Adrenal gland (tissue), 5 donors: ENCODE measurements at regions not wholly inside any gene's neighbourhood (a gene's known extent, or its start where the extent isn't known, plus 50 kb on each side); places are given as distances from the start of the nearest gene placed in this dataset.

Source experiments
- POLR2A ChIP-seq, 2 donors: fragments of 450-650 bp; IDR thresholded peaks; one replicate each; pipeline ENCODE4 v1.6.1; 2017; ENCODE audit warnings: antibody characterized with exemption in 2 of 2, mild to moderate bottlenecking in 2 of 2, moderate library complexity in 1 of 2
- TF ChIP-seq, protein P1 (sequence below), 6 experiments: fragments of 450-650 bp in 4 of 6; fragments of 200-600 bp in 2 of 6; sonication (generic) in 1 of 6; IDR thresholded peaks; 1 replicate in 5 of 6; 2 replicates in 1 of 6; pipeline versions ENCODE4 v1.5.1 to v1.8.0; 2016 to 2021; ENCODE audit warnings: antibody characterized with exemption in 6 of 6, mild to moderate bottlenecking in 2 of 6, moderate library complexity in 1 of 6
- donor health status: DM: no; HTN: no; CAD: no.

DNA sequence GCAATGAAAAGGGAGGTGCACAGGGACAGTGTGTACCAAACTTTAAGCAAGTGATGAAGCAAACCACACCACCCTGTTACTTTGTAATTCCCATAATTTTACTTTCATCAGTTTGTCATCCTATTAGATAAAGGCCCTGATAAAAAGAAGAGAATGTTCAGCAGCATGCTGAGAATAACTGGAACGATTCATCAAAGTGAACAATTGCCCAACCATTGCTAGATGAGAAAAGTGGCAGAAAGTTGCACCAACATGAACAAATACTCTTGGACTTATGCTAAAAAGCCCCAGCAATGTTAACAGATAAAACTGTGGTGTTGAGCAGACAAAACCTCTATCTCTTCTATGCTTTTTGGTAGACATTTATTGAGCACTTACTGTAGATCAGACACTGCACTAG lies 75.5 kb upstream of the PCGF5 start:
- TF ChIP-seq, protein P1, sequence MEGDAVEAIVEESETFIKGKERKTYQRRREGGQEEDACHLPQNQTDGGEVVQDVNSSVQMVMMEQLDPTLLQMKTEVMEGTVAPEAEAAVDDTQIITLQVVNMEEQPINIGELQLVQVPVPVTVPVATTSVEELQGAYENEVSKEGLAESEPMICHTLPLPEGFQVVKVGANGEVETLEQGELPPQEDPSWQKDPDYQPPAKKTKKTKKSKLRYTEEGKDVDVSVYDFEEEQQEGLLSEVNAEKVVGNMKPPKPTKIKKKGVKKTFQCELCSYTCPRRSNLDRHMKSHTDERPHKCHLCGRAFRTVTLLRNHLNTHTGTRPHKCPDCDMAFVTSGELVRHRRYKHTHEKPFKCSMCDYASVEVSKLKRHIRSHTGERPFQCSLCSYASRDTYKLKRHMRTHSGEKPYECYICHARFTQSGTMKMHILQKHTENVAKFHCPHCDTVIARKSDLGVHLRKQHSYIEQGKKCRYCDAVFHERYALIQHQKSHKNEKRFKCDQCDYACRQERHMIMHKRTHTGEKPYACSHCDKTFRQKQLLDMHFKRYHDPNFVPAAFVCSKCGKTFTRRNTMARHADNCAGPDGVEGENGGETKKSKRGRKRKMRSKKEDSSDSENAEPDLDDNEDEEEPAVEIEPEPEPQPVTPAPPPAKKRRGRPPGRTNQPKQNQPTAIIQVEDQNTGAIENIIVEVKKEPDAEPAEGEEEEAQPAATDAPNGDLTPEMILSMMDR (IDR thresholded peaks at IDR 0.05) = no peak
- no peak for TF ChIP-seq POLR2A (IDR thresholded peaks at IDR 0.05)
